Cardiac fibroblast (primary cell): ENCODE measurements at regions not wholly inside any gene's neighbourhood (a gene's known extent, or its start where the extent isn't known, plus 50 kb on each side); places are given as distances from the start of the nearest gene placed in this dataset.

Source experiments
- DNase-seq, 2 donors: peaks; one replicate each; pipeline versions ENCODE4 v3.0.0 to v3.0.0-alpha.2; 2010; ENCODE audit warnings: low read depth in 2 of 2
- H3K4me3 ChIP-seq, 2 donors: replicated peaks in 1 of 2; 1 replicate in 1 of 2; 2 replicates in 1 of 2; pipeline ENCODE4 v1.5.1; 2011; ENCODE audit warnings: low read depth in 2 of 2, low read length in 2 of 2, mild to moderate bottlenecking in 2 of 2, moderate library complexity in 1 of 2
- CTCF ChIP-seq: IDR thresholded peaks from one replicate; pipeline ENCODE4 v1.5.1; 2011; ENCODE audit warnings: low read depth, mild to moderate bottlenecking, low read length, inconsistent platforms

DNA sequence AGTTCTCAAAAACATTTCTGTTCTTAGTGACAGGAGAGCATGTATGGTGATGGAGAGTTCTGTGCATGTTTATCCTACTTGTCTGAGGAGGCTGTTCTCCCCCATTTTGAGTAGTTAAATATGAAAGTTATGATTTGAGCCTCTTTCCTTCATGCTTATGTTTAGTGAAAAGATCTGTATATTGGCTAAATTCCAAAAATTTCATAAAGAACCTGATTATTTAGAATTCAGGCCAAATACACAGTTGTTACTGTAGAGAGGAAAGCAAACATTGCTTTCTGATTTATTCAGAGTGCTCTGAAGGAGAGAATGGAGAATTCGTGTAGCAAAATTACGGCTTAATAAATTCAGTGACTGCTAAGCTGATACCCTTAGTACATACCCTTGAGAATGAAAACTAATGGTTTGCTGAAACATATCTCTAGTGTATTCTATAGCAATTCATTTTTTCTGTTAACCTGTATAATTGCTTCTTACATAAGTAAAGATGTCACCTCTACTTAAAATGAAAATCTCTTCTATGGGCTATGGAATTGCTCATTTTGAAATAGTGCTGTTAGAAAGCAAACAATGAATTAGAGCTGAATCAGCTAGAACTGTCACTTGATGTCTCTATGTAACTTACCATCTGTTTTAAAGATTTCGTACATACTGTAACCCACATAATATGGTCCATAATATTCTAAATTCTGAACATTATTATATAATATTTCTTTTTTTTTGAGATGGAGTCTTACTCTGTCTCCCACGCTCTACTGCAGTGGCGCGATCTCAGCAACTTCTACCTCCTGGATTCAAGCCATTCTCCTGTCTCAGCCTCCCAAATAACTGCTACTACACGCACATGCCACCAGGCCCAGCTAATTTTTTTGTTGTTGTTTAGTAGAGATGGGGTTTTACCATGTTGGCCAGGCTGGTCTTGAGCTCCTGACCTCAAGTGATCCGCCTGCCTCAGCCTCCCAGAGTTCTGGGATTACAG is 417.0 kb upstream of the RGS6 start:
- no peak overlapping the region for H3K4me3 ChIP-seq
- TF ChIP-seq CTCF = no peak
- no peak for DNase-seq

- no peak overlapping the region for H3K4me3 ChIP-seq
- DNase-seq = no peak
- TF ChIP-seq CTCF = no peak
These were observed 410.7 kb upstream of the RGS6 start for GRCh38 chr14:71521238-71522135.

- no peak for DNase-seq
- no peak overlapping the region for H3K4me3 ChIP-seq
- no peak for TF ChIP-seq CTCF
These were observed 408.5 kb upstream of the RGS6 start for GRCh38 chr14:71523630-71524319.

GRCh38 chr14:71524320-71524982 is 407.8 kb upstream of the RGS6 start:
- DNase-seq = no peak
- no peak for TF ChIP-seq CTCF
- no peak overlapping the region for H3K4me3 ChIP-seq

DNA sequence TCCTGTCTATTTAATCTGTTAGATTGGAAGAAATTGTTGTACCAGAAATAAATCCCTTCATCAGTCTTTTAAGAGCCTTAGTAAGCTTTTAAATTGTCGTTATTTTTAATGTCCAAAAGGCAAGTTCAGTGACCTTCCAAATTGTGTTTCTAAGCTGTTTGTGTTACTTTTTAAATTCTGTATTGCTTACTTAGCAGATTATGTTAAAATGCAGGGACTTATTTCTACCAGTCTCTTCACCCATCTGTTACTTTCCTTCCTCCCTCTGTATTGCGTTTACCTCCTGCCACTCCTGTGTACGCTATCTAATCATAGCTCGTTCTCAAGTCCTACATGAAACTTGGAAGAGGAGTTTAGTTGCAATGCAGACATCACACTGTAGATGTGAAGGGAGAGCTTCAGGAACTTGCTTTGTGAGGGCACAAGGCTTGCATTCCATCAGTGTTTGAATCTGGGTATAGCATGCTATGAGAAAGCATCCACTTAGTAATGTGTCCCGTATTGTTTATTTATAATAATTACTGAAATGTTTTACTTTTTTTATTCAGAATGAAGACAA is 406.5 kb upstream of the RGS6 start:
- DNase-seq = no peak
- no peak overlapping the region for H3K4me3 ChIP-seq
- TF ChIP-seq CTCF = no peak

DNA sequence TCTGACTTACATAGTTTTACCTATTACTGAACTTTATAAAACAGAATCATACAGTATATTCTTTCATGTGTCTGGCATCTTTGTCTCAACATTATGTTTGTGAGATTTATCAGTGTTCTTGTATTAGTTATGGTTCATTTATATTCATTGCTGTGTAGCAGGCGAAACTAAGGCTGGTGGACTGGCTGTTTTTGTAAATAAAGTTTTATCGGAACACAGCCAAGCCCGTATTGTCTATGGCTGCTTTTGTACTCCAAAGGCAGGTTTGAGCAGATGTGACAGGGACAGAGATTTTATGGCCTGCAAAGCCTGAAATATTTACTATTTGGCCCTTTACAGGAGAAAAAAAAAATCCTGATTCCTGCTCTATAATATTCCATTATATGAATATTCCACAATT is 405.8 kb upstream of the RGS6 start:
- no peak for TF ChIP-seq CTCF
- DNase-seq = no peak

More for the DNA sequence above, 405.8 kb upstream of the RGS6 start:
- H3K4me3 ChIP-seq = no peak overlapping the region
